HT1080 (cell line): ENCODE measurements at regions not wholly inside any gene's neighbourhood (a gene's known extent, or its start where the extent isn't known, plus 50 kb on each side); places are given as distances from the start of the nearest gene placed in this dataset.

ENCODE experiments used
- DNase-seq: peaks from one replicate; pipeline ENCODE4 v3.0.0-alpha.2; 2015; ENCODE audit warnings: low read depth

GRCh38 chr22:26892166-26893041 is 235.0 kb downstream of the MIAT start:
- no peak for DNase-seq

GRCh38 chr22:26893173-26894110 is 236.1 kb downstream of the MIAT start:
- DNase-seq, result no peak

- no peak for DNase-seq
These were observed 237.0 kb downstream of the MIAT start for GRCh38 chr22:26894362-26894761.

GRCh38 chr22:26894766-26895485 is 237.5 kb downstream of the MIAT start:
- peak; percentile 79 for DNase-seq

GRCh38 chr22:26897384-26897783 is 240.0 kb downstream of the MIAT start:
- no peak for DNase-seq

GRCh38 chr22:26898946-26899605 is 241.7 kb downstream of the MIAT start:
- no peak for DNase-seq

GRCh38 chr22:26900787-26901186 is 243.4 kb downstream of the MIAT start:
- DNase-seq, result no peak

GRCh38 chr22:26901198-26901816 is 243.9 kb downstream of the MIAT start:
- no peak for DNase-seq

- no peak for DNase-seq
These were observed 245.1 kb downstream of the MIAT start for GRCh38 chr22:26902401-26903029.

GRCh38 chr22:26903030-26903856 is 245.9 kb downstream of the MIAT start:
- DNase-seq, result no peak

- no peak for DNase-seq
These were observed 247.1 kb downstream of the MIAT start for GRCh38 chr22:26904483-26904882.

GRCh38 chr22:26905076-26905475 is 247.7 kb downstream of the MIAT start:
- no peak for DNase-seq

- no peak for DNase-seq
These were observed 248.3 kb downstream of the MIAT start for GRCh38 chr22:26905640-26906039.

- no peak for DNase-seq
These were observed 249.1 kb downstream of the MIAT start for GRCh38 chr22:26906464-26906863.

- no peak for DNase-seq
These were observed 250.0 kb downstream of the MIAT start for GRCh38 chr22:26907366-26907765.

- DNase-seq, result no peak
These were observed 253.5 kb downstream of the MIAT start for GRCh38 chr22:26910845-26911244.

GRCh38 chr22:26912655-26913345 is 255.4 kb downstream of the MIAT start:
- DNase-seq, result no peak

- no peak for DNase-seq
These were observed 257.3 kb downstream of the MIAT start for GRCh38 chr22:26914519-26915185.
